WERI-Rb-1 (cell line): ENCODE measurements at regions not wholly inside any gene's neighbourhood (a gene's known extent, or its start where the extent isn't known, plus 50 kb on each side); places are given as distances from the start of the nearest gene placed in this dataset.
"Not testable (repeated sequence)": the region's sequence is repeated elsewhere in the genome, so short reads cannot be mapped to it uniquely, and the experiment has no call there.

Experiments used
- DNase-seq: peaks from one replicate; pipeline ENCODE4 v3.0.0-alpha.2; 2020
- H3K27ac ChIP-seq: fragments of 250-450 bp; sonication (Bioruptor Pico); 2 replicates; pipeline ENCODE4 v1.5.1; 2020; ENCODE audit warnings: mild to moderate bottlenecking, moderate library complexity
- H3K27me3 ChIP-seq: fragments of 250-450 bp; sonication (Bioruptor Pico); 2 replicates; pipeline ENCODE4 v1.5.1; 2021; ENCODE audit warnings: mild to moderate bottlenecking, low read depth, moderate library complexity; ENCODE audit not compliant: insufficient read depth, severe bottlenecking
- H3K36me3 ChIP-seq: fragments of 250-450 bp; sonication (Bioruptor Pico); 2 replicates; pipeline ENCODE4 v1.5.1; 2020; ENCODE audit warnings: mild to moderate bottlenecking, moderate library complexity
- H3K4me3 ChIP-seq: 2 replicates; pipeline ENCODE4 v1.5.1; 2011; ENCODE audit warnings: low read depth, mild to moderate bottlenecking, control low read depth, low read length
- H3K9me3 ChIP-seq: fragments of 250-450 bp; sonication (Bioruptor Pico); 2 replicates; pipeline ENCODE4 v1.5.1; 2021; ENCODE audit warnings: mild to moderate bottlenecking, moderate library complexity; ENCODE audit not compliant: severe bottlenecking
- CTCF ChIP-seq: IDR thresholded peaks from 2 replicates; pipeline ENCODE4 v1.5.1; 2011; ENCODE audit warnings: low read depth, mild to moderate bottlenecking, control low read depth, inconsistent platforms, low read length

GRCh38 chr13:50228527-50228926, 213.3 kb downstream of the KCNRG start:
- no peak for TF ChIP-seq CTCF
- no peak overlapping the region for H3K27ac ChIP-seq
- H3K27me3 ChIP-seq: no peaks in the 10 kb centered on the region
- H3K9me3 ChIP-seq: no peaks in the 10 kb centered on the region
- peak; percentile 21 for DNase-seq
- H3K36me3 ChIP-seq: no peaks in the 10 kb centered on the region
- no peak overlapping the region for H3K4me3 ChIP-seq

GRCh38 chr13:50229960-50230661, 214.9 kb downstream of the KCNRG start:
- DNase-seq: no peak
- H3K27me3 ChIP-seq: no peaks in the 10 kb centered on the region
- H3K9me3 ChIP-seq: no peaks in the 10 kb centered on the region
- TF ChIP-seq CTCF: no peak
- no peaks in the 10 kb centered on the region for H3K36me3 ChIP-seq
- no peak overlapping the region for H3K4me3 ChIP-seq
- H3K27ac ChIP-seq: no peak overlapping the region

- Histone ChIP-seq H3K9me3 (no peaks in the 10 kb centered on the region), H3K27me3 (no peaks in the 10 kb centered on the region), H3K36me3 (no peaks in the 10 kb centered on the region), H3K4me3 (no peak overlapping the region), H3K27ac (no peak overlapping the region)
- no peak for DNase-seq
- no peak for TF ChIP-seq CTCF
Observed at GRCh38 chr13:50230662-50230978, 215.4 kb downstream of the KCNRG start.

GRCh38 chr13:50233574-50233973, 218.3 kb downstream of the KCNRG start:
- H3K27ac ChIP-seq, DNase-seq, H3K27me3 ChIP-seq, H3K9me3 ChIP-seq, H3K4me3 ChIP-seq, H3K36me3 ChIP-seq: not testable (repeated sequence)

GRCh38 chr13:50235604-50236342, 220.5 kb downstream of the KCNRG start:
- DNase-seq: no peak

More at GRCh38 chr13:50235604-50236342, 220.5 kb downstream of the KCNRG start:
- Histone ChIP-seq H3K27me3 (no peaks in the 10 kb centered on the region), H3K27ac (no peak overlapping the region), H3K9me3 (no peaks in the 10 kb centered on the region), H3K4me3 (no peak overlapping the region), H3K36me3 (no peaks in the 10 kb centered on the region)
- TF ChIP-seq CTCF: no peak
